Small intestine (tissue), 7 donors: ENCODE measurements at regions not wholly inside any gene's neighbourhood (a gene's known extent, or its start where the extent isn't known, plus 50 kb on each side); places are given as distances from the start of the nearest gene placed in this dataset.
A peak's percentile ranks its signal among the peaks of the same experiment; 100 is the strongest.
"Not testable (repeated sequence)": the region's sequence is repeated elsewhere in the genome, so short reads cannot be mapped to it uniquely, and the experiment has no call there.

ENCODE experiments used
- DNase-seq, 2 donors: peaks; one replicate each; pipeline versions ENCODE4 v3.0.0 to v3.0.0-alpha.2; 2013
- FAIRE-seq: peaks from 2 replicates; lab custom pipeline; 2012; peaks lifted over from hg19 to GRCh38; lab: Jason Lieb, UNC
- H3K27ac ChIP-seq, 3 donors: one replicate each; pipeline ENCODE4 v1.5.1; 2013; ENCODE audit warnings: low read length in 2 of 3, mild to moderate bottlenecking in 2 of 3, control low read depth in 1 of 3, inconsistent platforms in 1 of 3, low read depth in 1 of 3, moderate library complexity in 1 of 3
- H3K27me3 ChIP-seq, 3 donors: one replicate each; pipeline ENCODE4 v1.6.1; 2013; ENCODE audit warnings: low read length in 3 of 3, inconsistent platforms in 1 of 3; ENCODE audit not compliant: control insufficient read depth in 3 of 3, insufficient read depth in 3 of 3
- H3K36me3 ChIP-seq, 3 donors: one replicate each; pipeline ENCODE4 v1.6.1; 2013; ENCODE audit warnings: low read length in 3 of 3, inconsistent platforms in 1 of 3, low read depth in 1 of 3, mild to moderate bottlenecking in 1 of 3, moderate library complexity in 1 of 3; ENCODE audit not compliant: control insufficient read depth in 3 of 3, insufficient read depth in 2 of 3
- H3K4me1 ChIP-seq, 3 donors: one replicate each; pipeline ENCODE4 v1.6.1; 2013; ENCODE audit warnings: low read length in 2 of 3, inconsistent platforms in 1 of 3, low read depth in 1 of 3, mild to moderate bottlenecking in 1 of 3, moderate library complexity in 1 of 3; ENCODE audit not compliant: control insufficient read depth in 3 of 3, insufficient read depth in 2 of 3
- H3K4me3 ChIP-seq, 3 donors: one replicate each; pipeline ENCODE4 v1.5.1; 2013; ENCODE audit warnings: low read length in 3 of 3, control low read depth in 1 of 3, inconsistent platforms in 1 of 3, low read depth in 1 of 3, mild to moderate bottlenecking in 1 of 3, moderate library complexity in 1 of 3
- H3K9me3 ChIP-seq, 2 donors: one replicate each; pipeline ENCODE4 v1.6.1; 2013; ENCODE audit warnings: low read depth in 1 of 2, low read length in 1 of 2; ENCODE audit not compliant: control insufficient read depth in 2 of 2, insufficient read depth in 1 of 2
- WGBS, 3 donors: extraction: QIAGEN DNeasy Blood & Tissue Kit; methylation state at CpG; one replicate each; pipeline ENCODE4 v1.1.7; 2013; 5-methylcytosine and 5-hydroxymethylcytosine counted together
- donor health status: healthy with polysubstance abuse.
- donor health status: control.
- donor health status: control.
- donor health status: Bipolar disorder and iron deficiency.
- donor health status: healthy.

GRCh38 chr11:70595016-70595415 is 196.7 kb downstream of the CTTN start:
- DNase-seq, result no peak
- Histone ChIP-seq H3K27me3 (no peaks in the 10 kb centered on the region), H3K4me3 (no peak overlapping the region), H3K27ac (no peak overlapping the region), H3K4me1 (no peaks in the 10 kb centered on the region), H3K36me3 (no peaks in the 10 kb centered on the region), H3K9me3 (no peaks in the 10 kb centered on the region)
- FAIRE-seq, result no peak
- WGBS, 3 donors, result 92 to 93% (median 92%) methylated on average over 13 of the region's 13 CpGs

- no peaks in the 10 kb centered on the region for H3K36me3 ChIP-seq
- FAIRE-seq, result no peak
- WGBS, 3 donors, result 66 to 84% (median 73%) methylated on average over 12 of the region's 12 CpGs
- no peak for DNase-seq
- H3K4me3 ChIP-seq, result no peak overlapping the region
- no peak overlapping the region for H3K27ac ChIP-seq
- H3K9me3 ChIP-seq, result no peaks in the 10 kb centered on the region
- no peaks in the 10 kb centered on the region for H3K27me3 ChIP-seq
- no peaks in the 10 kb centered on the region for H3K4me1 ChIP-seq
These were observed 197.1 kb downstream of the CTTN start for GRCh38 chr11:70595452-70595851.

- WGBS, 3 donors, result 85 to 95% (median 92%) methylated on average over 8 to 9 of the region's 9 CpGs
These were observed 197.8 kb downstream of the CTTN start for GRCh38 chr11:70596091-70596490.

GRCh38 chr11:70597006-70597555 is 198.8 kb downstream of the CTTN start:
- DNase-seq (no peak), FAIRE-seq (no peak)
- Histone ChIP-seq H3K27me3 (no peaks in the 10 kb centered on the region), H3K4me3 (no peak overlapping the region), H3K4me1 (no peaks in the 10 kb centered on the region), H3K27ac (no peak overlapping the region), H3K36me3 (no peaks in the 10 kb centered on the region), H3K9me3 (no peaks in the 10 kb centered on the region)
- WGBS, 3 donors, result 90 to 94% (median 90%) methylated on average over 10 of the region's 10 CpGs

More at GRCh38 chr11:70596091-70596490, 197.8 kb downstream of the CTTN start:
- Histone ChIP-seq H3K36me3 (no peaks in the 10 kb centered on the region), H3K4me1 (no peaks in the 10 kb centered on the region), H3K4me3 (no peak overlapping the region), H3K27me3 (no peaks in the 10 kb centered on the region), H3K9me3 (no peaks in the 10 kb centered on the region), H3K27ac (no peak overlapping the region)
- FAIRE-seq (no peak), DNase-seq (no peak)

- Histone ChIP-seq H3K27me3 (no peaks in the 10 kb centered on the region), H3K9me3 (no peaks in the 10 kb centered on the region), H3K4me1 (no peaks in the 10 kb centered on the region), H3K4me3 (no peak overlapping the region), H3K36me3 (no peaks in the 10 kb centered on the region), H3K27ac (no peak overlapping the region)
- 82 to 91% (median 88%) methylated on average over 20 of the region's 20 CpGs for WGBS, 3 donors
- DNase-seq, result no peak
- no peak for FAIRE-seq
These were observed 199.7 kb downstream of the CTTN start for GRCh38 chr11:70597751-70598625.

- WGBS, 3 donors, result 13 to 70% (median 39%) methylated on average over 7 of the region's 7 CpGs
- not testable (repeated sequence) for H3K9me3 ChIP-seq, H3K27ac ChIP-seq, H3K4me1 ChIP-seq, H3K27me3 ChIP-seq, H3K4me3 ChIP-seq, H3K36me3 ChIP-seq, FAIRE-seq
- peak in 1 of 2 donors; percentile 28 for DNase-seq
These were observed 202.6 kb downstream of the CTTN start for GRCh38 chr11:70600911-70601415.

- no peaks in the 10 kb centered on the region for H3K4me1 ChIP-seq
- no peaks in the 10 kb centered on the region for H3K9me3 ChIP-seq
- no peaks in the 10 kb centered on the region for H3K36me3 ChIP-seq
- no peak for FAIRE-seq
- DNase-seq, result no peak
- no peaks in the 10 kb centered on the region for H3K27me3 ChIP-seq
- no peak overlapping the region for H3K27ac ChIP-seq
- 75 to 81% (median 78%) methylated on average over 11 of the region's 11 CpGs for WGBS, 3 donors
- H3K4me3 ChIP-seq, result no peak overlapping the region
These were observed 203.7 kb downstream of the CTTN start for GRCh38 chr11:70601861-70602538.

GRCh38 chr11:70603114-70603755 is 204.9 kb downstream of the CTTN start:
- FAIRE-seq, result no peak
- Histone ChIP-seq H3K27me3 (no peaks in the 10 kb centered on the region), H3K4me1 (no peaks in the 10 kb centered on the region), H3K36me3 (no peaks in the 10 kb centered on the region), H3K4me3 (no peak overlapping the region), H3K27ac (no peak overlapping the region), H3K9me3 (no peaks in the 10 kb centered on the region)
- 71 to 83% (median 76%) methylated on average over 9 to 10 of the region's 10 CpGs for WGBS, 3 donors
- DNase-seq, result no peak
